Liver (tissue), 3 donors: ENCODE measurements at regions not wholly inside any gene's neighbourhood (a gene's known extent, or its start where the extent isn't known, plus 50 kb on each side); places are given as distances from the start of the nearest gene placed in this dataset.

Experiments
- CTCF ChIP-seq: fragments of 150-350 bp; IDR thresholded peaks from 2 replicates; pipeline ENCODE4 v1.5.1; 2017; ENCODE audit warnings: improper control_type of control experiment, low read depth, low read length; ENCODE audit not compliant: missing input control
- EGR1 ChIP-seq, 2 donors: IDR thresholded peaks; 2 replicates each; pipeline ENCODE4 v1.6.1; 2016 to 2018; ENCODE audit warnings: antibody characterized with exemption in 2 of 2, low read depth in 2 of 2
- HNF4A ChIP-seq, 2 donors: conservative IDR thresholded peaks; 2 replicates each; pipeline ENCODE4 v1.6.1; 2016; ENCODE audit warnings: antibody characterized with exemption in 2 of 2, mild to moderate bottlenecking in 2 of 2
- RAD21 ChIP-seq, 2 donors: IDR thresholded peaks; 2 replicates each; pipeline ENCODE4 v1.6.1; 2016; ENCODE audit warnings: antibody characterized with exemption in 2 of 2, mild to moderate bottlenecking in 2 of 2
- donor health status: healthy.
- donor health status: healthy.

DNA sequence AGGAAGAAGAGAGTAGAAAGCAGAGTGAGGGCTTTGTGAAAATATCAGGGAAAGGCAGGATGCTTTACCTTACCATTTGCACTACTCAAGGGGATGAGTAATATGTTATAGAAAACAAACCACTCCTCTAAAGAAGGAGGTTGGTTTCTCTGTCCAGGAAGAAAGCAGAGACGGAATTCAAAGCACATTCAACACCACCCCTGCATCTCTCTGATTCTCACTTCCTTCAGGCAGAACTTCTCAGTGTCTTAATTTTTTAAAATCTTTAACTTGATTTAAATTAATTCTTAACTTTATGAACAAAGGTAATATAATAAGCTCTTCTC lies 82.4 kb downstream of the NR2F2 start:
- TF ChIP-seq CTCF (no peak), HNF4A (conservative IDR thresholded peaks at IDR 0.05) (no peak), EGR1 (IDR thresholded peaks at IDR 0.05; ENCODE audit: low read depth in 2 of 2) (no peak), RAD21 (IDR thresholded peaks at IDR 0.05) (no peak)
